ENCODE measurements at regions not wholly inside any gene's neighbourhood (a gene's known extent, or its start where the extent isn't known, plus 50 kb on each side); places are given as distances from the start of the nearest gene placed in this dataset.

DNA sequence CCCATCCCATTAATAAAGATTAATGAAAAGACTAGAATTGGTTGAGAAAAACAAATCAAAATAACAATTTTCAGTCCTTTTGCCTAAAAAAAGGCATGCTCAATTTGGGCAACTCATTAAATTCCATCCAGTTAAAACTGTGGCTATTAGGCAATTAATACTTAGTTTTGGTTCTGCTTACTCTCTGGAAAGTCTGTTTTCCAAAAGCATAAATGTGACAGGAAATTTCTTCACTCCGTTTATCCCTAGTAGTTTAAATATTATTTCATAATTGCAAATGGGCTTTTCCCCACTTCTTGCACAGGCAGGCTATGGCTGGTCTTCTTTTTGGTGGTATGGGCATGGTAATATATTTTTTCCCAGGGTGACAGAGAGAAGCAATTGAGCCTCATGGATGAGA is 373.3 kb upstream of the KLF4 start (continued):
- TF ChIP-seq, protein P1, sequence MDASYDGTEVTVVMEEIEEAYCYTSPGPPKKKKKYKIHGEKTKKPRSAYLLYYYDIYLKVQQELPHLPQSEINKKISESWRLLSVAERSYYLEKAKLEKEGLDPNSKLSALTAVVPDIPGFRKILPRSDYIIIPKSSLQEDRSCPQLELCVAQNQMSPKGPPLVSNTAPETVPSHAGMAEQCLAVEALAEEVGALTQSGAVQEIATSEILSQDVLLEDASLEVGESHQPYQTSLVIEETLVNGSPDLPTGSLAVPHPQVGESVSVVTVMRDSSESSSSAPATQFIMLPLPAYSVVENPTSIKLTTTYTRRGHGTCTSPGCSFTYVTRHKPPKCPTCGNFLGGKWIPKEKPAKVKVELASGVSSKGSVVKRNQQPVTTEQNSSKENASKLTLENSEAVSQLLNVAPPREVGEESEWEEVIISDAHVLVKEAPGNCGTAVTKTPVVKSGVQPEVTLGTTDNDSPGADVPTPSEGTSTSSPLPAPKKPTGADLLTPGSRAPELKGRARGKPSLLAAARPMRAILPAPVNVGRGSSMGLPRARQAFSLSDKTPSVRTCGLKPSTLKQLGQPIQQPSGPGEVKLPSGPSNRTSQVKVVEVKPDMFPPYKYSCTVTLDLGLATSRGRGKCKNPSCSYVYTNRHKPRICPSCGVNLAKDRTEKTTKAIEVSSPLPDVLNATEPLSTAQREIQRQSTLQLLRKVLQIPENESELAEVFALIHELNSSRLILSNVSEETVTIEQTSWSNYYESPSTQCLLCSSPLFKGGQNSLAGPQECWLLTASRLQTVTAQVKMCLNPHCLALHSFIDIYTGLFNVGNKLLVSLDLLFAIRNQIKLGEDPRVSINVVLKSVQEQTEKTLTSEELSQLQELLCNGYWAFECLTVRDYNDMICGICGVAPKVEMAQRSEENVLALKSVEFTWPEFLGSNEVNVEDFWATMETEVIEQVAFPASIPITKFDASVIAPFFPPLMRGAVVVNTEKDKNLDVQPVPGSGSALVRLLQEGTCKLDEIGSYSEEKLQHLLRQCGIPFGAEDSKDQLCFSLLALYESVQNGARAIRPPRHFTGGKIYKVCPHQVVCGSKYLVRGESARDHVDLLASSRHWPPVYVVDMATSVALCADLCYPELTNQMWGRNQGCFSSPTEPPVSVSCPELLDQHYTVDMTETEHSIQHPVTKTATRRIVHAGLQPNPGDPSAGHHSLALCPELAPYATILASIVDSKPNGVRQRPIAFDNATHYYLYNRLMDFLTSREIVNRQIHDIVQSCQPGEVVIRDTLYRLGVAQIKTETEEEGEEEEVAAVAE (CRISPR knock-in tag; IDR thresholded peaks at IDR 0.05; ENCODE audit: borderline replicate concordance) = no peak
- TF ChIP-seq ZNF530 (CRISPR knock-in tag; IDR thresholded peaks at IDR 0.05; ENCODE audit: low read depth) = no peak
- TF ChIP-seq EP300 (IDR thresholded peaks at IDR 0.05; ENCODE audit: low read depth in 2 of 2, low read length in 2 of 2) = no peak
- TF ChIP-seq EP300 (CRISPR knock-in tag; IDR thresholded peaks at IDR 0.05; ENCODE audit: borderline replicate concordance) = no peak
- no peak for TF ChIP-seq NFRKB (IDR thresholded peaks at IDR 0.05)
- TF ChIP-seq MTF1 (CRISPR knock-in tag; IDR thresholded peaks at IDR 0.05) = no peak
- TF ChIP-seq PHF21A (CRISPR knock-in tag; IDR thresholded peaks at IDR 0.05) = no peak
- TF ChIP-seq CBX1 (IDR thresholded peaks at IDR 0.05; ENCODE audit: low read depth) = no peak

DNA sequence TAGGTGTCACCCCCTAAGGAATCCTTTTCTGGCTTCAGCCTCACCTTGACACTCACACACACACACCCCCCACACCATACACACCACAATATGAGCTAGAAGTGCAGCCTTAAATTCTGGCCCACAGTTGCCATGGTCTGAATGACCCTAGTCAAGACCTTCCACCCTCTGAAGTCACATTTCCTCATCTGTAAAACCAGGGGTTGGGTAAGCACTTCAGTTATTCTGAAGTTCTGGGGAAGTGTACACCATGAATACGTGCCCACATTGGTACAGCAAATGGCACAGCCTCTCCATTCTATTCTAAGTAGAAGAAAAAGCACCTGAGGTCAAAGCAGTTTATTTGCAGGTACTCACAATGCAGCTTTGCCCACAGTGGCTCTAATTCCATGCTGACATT is 372.8 kb upstream of the KLF4 start:
- in situ Hi-C loops (cut with HindIII; ENCODE audit: extremely low pct_ligation_motif_present, low pct_unique_long_range_greater_than_20kb) = no loop called here
- no peak for FAIRE-seq
- TF ChIP-seq NR2C2 (CRISPR knock-in tag; IDR thresholded peaks at IDR 0.05; ENCODE audit: borderline replicate concordance) (no peak), FOSL2 (CRISPR knock-in tag; IDR thresholded peaks at IDR 0.05) (no peak)
- TF ChIP-seq, protein P2, sequence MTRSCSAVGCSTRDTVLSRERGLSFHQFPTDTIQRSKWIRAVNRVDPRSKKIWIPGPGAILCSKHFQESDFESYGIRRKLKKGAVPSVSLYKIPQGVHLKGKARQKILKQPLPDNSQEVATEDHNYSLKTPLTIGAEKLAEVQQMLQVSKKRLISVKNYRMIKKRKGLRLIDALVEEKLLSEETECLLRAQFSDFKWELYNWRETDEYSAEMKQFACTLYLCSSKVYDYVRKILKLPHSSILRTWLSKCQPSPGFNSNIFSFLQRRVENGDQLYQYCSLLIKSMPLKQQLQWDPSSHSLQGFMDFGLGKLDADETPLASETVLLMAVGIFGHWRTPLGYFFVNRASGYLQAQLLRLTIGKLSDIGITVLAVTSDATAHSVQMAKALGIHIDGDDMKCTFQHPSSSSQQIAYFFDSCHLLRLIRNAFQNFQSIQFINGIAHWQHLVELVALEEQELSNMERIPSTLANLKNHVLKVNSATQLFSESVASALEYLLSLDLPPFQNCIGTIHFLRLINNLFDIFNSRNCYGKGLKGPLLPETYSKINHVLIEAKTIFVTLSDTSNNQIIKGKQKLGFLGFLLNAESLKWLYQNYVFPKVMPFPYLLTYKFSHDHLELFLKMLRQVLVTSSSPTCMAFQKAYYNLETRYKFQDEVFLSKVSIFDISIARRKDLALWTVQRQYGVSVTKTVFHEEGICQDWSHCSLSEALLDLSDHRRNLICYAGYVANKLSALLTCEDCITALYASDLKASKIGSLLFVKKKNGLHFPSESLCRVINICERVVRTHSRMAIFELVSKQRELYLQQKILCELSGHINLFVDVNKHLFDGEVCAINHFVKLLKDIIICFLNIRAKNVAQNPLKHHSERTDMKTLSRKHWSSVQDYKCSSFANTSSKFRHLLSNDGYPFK (CRISPR knock-in tag; IDR thresholded peaks at IDR 0.05; ENCODE audit: borderline replicate concordance) = no peak
- TF ChIP-seq, protein P3, sequence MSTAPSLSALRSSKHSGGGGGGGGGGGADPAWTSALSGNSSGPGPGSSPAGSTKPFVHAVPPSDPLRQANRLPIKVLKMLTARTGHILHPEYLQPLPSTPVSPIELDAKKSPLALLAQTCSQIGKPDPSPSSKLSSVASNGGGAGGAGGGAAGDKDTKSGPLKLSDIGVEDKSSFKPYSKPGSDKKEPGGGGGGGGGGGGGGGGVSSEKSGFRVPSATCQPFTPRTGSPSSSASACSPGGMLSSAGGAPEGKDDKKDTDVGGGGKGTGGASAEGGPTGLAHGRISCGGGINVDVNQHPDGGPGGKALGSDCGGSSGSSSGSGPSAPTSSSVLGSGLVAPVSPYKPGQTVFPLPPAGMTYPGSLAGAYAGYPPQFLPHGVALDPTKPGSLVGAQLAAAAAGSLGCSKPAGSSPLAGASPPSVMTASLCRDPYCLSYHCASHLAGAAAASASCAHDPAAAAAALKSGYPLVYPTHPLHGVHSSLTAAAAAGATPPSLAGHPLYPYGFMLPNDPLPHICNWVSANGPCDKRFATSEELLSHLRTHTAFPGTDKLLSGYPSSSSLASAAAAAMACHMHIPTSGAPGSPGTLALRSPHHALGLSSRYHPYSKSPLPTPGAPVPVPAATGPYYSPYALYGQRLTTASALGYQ (CRISPR knock-in tag; IDR thresholded peaks at IDR 0.05) = no peak
- TF ChIP-seq, protein P4, sequence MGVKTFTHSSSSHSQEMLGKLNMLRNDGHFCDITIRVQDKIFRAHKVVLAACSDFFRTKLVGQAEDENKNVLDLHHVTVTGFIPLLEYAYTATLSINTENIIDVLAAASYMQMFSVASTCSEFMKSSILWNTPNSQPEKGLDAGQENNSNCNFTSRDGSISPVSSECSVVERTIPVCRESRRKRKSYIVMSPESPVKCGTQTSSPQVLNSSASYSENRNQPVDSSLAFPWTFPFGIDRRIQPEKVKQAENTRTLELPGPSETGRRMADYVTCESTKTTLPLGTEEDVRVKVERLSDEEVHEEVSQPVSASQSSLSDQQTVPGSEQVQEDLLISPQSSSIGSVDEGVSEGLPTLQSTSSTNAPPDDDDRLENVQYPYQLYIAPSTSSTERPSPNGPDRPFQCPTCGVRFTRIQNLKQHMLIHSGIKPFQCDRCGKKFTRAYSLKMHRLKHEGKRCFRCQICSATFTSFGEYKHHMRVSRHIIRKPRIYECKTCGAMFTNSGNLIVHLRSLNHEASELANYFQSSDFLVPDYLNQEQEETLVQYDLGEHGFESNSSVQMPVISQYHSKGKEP (CRISPR knock-in tag; IDR thresholded peaks at IDR 0.05) = no peak
- TF ChIP-seq, protein P5, sequence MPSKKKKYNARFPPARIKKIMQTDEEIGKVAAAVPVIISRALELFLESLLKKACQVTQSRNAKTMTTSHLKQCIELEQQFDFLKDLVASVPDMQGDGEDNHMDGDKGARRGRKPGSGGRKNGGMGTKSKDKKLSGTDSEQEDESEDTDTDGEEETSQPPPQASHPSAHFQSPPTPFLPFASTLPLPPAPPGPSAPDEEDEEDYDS (CRISPR knock-in tag; IDR thresholded peaks at IDR 0.05) = no peak

More for the DNA sequence above, 372.8 kb upstream of the KLF4 start:
- Histone ChIP-seq H3K27me3 (ENCODE audit: control insufficient read depth in 1 of 2, insufficient read depth in 2 of 2, low read length in 2 of 2) (no peaks in the 10 kb centered on the region), H4K20me1 (ENCODE audit: insufficient read depth, low read length) (no peaks in the 10 kb centered on the region), H3K36me3 (replicated peaks in 1 of 2; ENCODE audit: control insufficient read depth in 1 of 2, insufficient read depth in 2 of 2, low read length in 2 of 2) (no peaks in the 10 kb centered on the region), H3K4me3 (replicated peaks in 1 of 3; ENCODE audit: insufficient read depth in 1 of 3, low read depth in 2 of 3, low read length in 3 of 3) (no peak overlapping the region), H3K79me2 (ENCODE audit: insufficient read depth, low read length) (no peaks in the 10 kb centered on the region), H3K27ac (ENCODE audit: extremely low read length, insufficient read depth, low read length) (no peak overlapping the region), H3K9me3 (ENCODE audit: low read length) (no peaks in the 10 kb centered on the region), H3K4me1 (ENCODE audit: insufficient read depth, low read length) (no peaks in the 10 kb centered on the region), H3K9ac (ENCODE audit: insufficient read depth, low read depth, low read length) (no peak overlapping the region), H2AFZ (ENCODE audit: low read length) (no peak overlapping the region), H3K4me2 (ENCODE audit: low read depth, low read length) (no peak overlapping the region)
- POLR2A ChIA-PET = no interaction called here
- DNase-seq (ENCODE audit: low spot score) (no peak), ATAC-seq (no peak)
- WGBS (ENCODE audit: low lambda C conversion rate) = 0% methylated on average over 1 of the region's 1 CpG
- BruUV-seq (replicated peaks) = no TSS peak
- intact Hi-C loops (cut with micrococcal nuclease; ENCODE audit: unreplicated experiment) = no loop called here
- CTCF ChIA-PET (ENCODE audit: low intra/inter-chr PET ratio, low total read pairs) = no interaction called here

All from HepG2 (cell line).